Activated T-cell treated with anti-CD3 and anti-CD28 coated beads, Interleukin-2, amount 50 U/mL, for 4 hours (primary cell): ENCODE measurements at regions not wholly inside any gene's neighbourhood (a gene's known extent, or its start where the extent isn't known, plus 50 kb on each side); places are given as distances from the start of the nearest gene placed in this dataset.
"Not testable (repeated sequence)": the region's sequence is repeated elsewhere in the genome, so short reads cannot be mapped to it uniquely, and the experiment has no call there.

Source experiments
- ATAC-seq, 2 donors: fragments of 200-7000 bp; cut with Tn5 transposase; one replicate each; pipeline ENCODE4 v1.10.0; 2021
- DNase-seq: peaks from one replicate; pipeline ENCODE4 v3.0.0-alpha.2; 2020
- H3K27me3 Mint-ChIP-seq: one replicate; pipeline ENCODE4 v1.8.0; 2021; ENCODE audit warnings: low read depth, mixed read lengths
- H3K36me3 Mint-ChIP-seq: one replicate; pipeline ENCODE4 v1.8.0; 2022; ENCODE audit warnings: mixed read lengths; ENCODE audit not compliant: insufficient read depth
- H3K4me1 Mint-ChIP-seq: one replicate; pipeline ENCODE4 v1.8.0; 2021; ENCODE audit warnings: low read depth, mixed read lengths
- H3K4me3 Mint-ChIP-seq: one replicate; pipeline ENCODE4 v1.8.0; 2021; ENCODE audit warnings: mild to moderate bottlenecking, moderate library complexity, mixed read lengths
- H3K9me3 Mint-ChIP-seq: one replicate; pipeline ENCODE4 v1.8.0; 2021; ENCODE audit warnings: mixed read lengths

DNA sequence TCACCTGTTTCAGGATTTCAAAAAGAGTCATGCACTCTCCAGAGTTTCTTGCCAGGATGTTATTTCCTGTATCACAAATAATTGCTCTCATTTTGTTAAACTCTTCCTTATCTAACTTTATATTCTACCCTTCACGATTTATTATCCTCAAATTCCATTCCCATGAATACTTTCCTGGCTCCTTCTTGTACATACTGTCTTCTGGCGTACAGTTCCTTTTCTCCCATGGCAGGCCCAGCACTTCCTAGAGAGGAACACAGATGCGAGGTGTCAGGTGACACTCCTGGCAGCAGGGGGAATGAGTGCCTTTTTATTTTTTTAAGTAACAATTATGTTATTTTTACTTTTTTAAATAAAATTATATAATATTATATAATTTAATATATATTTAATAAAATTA is 411.9 kb downstream of the TFEC start:
- no peaks in the 10 kb centered on the region for H3K9me3 Mint-ChIP-seq
- DNase-seq: no peak
- H3K36me3 Mint-ChIP-seq: no peaks in the 10 kb centered on the region
- H3K4me3 Mint-ChIP-seq: no peak overlapping the region
- ATAC-seq: no peak
- no peaks in the 10 kb centered on the region for H3K27me3 Mint-ChIP-seq
- no peaks in the 10 kb centered on the region for H3K4me1 Mint-ChIP-seq

DNA sequence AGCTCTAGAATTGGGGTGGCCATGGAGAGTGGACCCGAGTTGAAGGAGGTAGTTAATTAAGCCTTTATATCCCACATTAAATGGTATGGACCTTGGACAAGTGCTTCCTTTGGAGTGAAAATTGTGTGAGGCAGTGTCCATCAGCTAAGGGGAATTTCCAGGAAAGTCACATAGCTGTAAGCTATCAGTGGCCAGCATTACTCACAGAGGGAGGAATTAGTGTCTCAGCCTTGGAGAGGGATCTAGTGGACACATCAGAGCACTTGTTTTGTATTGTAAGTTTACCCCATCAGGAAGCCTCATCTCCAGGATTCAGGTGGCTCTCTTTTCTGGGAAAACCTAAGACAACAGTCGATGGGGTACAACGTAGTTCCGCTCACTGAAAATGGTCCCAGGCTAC is 416.7 kb downstream of the TFEC start:
- no peaks in the 10 kb centered on the region for H3K36me3 Mint-ChIP-seq
- H3K27me3 Mint-ChIP-seq: no peaks in the 10 kb centered on the region
- ATAC-seq (no peak), DNase-seq (no peak)
- H3K9me3 Mint-ChIP-seq: no peaks in the 10 kb centered on the region
- H3K4me3 Mint-ChIP-seq: no peak overlapping the region
- H3K4me1 Mint-ChIP-seq: no peaks in the 10 kb centered on the region

DNA sequence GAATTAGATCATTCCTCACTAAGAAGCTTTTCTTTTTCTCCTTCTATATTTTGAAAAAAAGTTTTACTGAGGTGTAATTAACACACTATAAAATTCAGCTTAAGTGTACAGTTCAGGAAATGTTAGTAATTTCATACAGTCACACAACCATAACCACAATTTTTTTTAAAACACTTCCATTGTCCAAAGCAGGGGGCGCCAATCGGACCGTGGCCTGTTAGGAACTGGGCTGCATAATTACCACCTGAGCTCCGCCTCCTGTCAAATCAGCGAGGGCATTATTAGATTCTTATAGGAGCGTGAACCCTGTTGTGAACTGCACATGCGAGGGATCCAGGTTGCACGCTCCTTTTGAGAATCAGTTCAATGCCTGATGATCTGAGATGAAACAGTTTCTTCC is 427.1 kb downstream of the TFEC start:
- Mint-ChIP-seq H3K4me3 (no peak overlapping the region), H3K9me3 (no peaks in the 10 kb centered on the region), H3K36me3 (no peaks in the 10 kb centered on the region), H3K4me1 (no peaks in the 10 kb centered on the region), H3K27me3 (peaks cover 2% of the 10 kb centered on the region)
- DNase-seq (no peak), ATAC-seq (no peak)

GRCh38 chr7:115600207-115600606 is 430.4 kb downstream of the TFEC start:
- Mint-ChIP-seq H3K4me1 (no peaks in the 10 kb centered on the region), H3K27me3 (peaks cover 2% of the 10 kb centered on the region), H3K9me3 (peaks cover 10% of the 10 kb centered on the region), H3K36me3 (no peaks in the 10 kb centered on the region), H3K4me3 (no peak overlapping the region)
- ATAC-seq (no peak), DNase-seq (no peak)

DNA sequence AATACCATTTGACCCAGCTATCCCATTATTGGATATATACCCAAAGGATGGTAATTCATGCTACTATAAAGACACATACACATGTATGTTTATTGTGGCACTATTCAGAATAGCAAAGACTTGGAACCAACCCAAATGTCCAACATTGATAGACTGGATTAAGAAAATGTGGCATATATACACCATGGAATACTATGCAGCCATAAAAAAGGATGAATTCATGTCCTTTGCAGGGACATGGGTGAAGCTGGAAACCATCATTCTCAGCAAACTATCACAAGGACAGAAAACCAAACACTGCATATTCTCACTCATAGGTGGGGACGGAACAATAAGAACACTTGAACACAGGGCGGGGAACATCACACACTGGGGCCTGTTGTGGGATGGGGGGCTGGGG is 431.4 kb downstream of the TFEC start:
- peaks cover 16% of the 10 kb centered on the region for H3K9me3 Mint-ChIP-seq
- not testable (repeated sequence) for ATAC-seq, H3K27me3 Mint-ChIP-seq, H3K4me3 Mint-ChIP-seq, H3K4me1 Mint-ChIP-seq, H3K36me3 Mint-ChIP-seq, DNase-seq

- not testable (repeated sequence) for H3K36me3 Mint-ChIP-seq, ATAC-seq, DNase-seq, H3K4me1 Mint-ChIP-seq, H3K27me3 Mint-ChIP-seq, H3K4me3 Mint-ChIP-seq
- H3K9me3 Mint-ChIP-seq: peaks cover 16% of the 10 kb centered on the region
Measured at GRCh38 chr7:115597220-115597619, 433.3 kb downstream of the TFEC start.

DNA sequence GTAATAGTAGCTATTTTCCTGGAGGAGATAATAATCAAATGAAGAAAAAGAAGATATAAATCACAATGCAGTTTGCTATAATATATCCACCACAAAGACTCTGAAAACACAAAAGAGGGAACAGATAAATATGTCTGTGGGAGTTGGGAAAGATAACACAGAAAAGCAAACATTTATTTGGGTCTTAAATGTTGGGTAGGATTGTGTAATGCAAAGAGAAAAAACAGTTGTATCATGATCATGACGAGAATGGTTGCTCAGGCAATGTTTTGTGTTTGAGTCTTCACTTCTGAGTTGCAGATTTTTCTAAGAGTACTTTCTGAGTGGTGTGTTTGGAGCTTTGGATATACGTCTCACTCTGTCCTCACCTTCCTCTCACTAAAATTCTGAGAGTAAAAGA is 437.5 kb downstream of the TFEC start:
- H3K36me3 Mint-ChIP-seq: no peaks in the 10 kb centered on the region
- peaks cover 16% of the 10 kb centered on the region for H3K9me3 Mint-ChIP-seq
- no peaks in the 10 kb centered on the region for H3K27me3 Mint-ChIP-seq
- no peak for ATAC-seq
- H3K4me1 Mint-ChIP-seq: no peaks in the 10 kb centered on the region
- no peak overlapping the region for H3K4me3 Mint-ChIP-seq
- DNase-seq: no peak

- ATAC-seq (no peak), DNase-seq (no peak)
- Mint-ChIP-seq H3K4me3 (no peak overlapping the region), H3K36me3 (no peaks in the 10 kb centered on the region), H3K27me3 (no peaks in the 10 kb centered on the region), H3K9me3 (no peaks in the 10 kb centered on the region), H3K4me1 (no peaks in the 10 kb centered on the region)
Measured at GRCh38 chr7:115585015-115585718, 445.4 kb downstream of the TFEC start.

- no peaks in the 10 kb centered on the region for H3K9me3 Mint-ChIP-seq
Measured at GRCh38 chr7:115582956-115583355, 447.6 kb downstream of the TFEC start.

GRCh38 chr7:115578576-115578975 is 452.0 kb downstream of the TFEC start:
- DNase-seq: no peak
- H3K9me3 Mint-ChIP-seq: no peaks in the 10 kb centered on the region
- no peak for ATAC-seq
- H3K27me3 Mint-ChIP-seq: peaks cover 2% of the 10 kb centered on the region
- H3K36me3 Mint-ChIP-seq: no peaks in the 10 kb centered on the region
- no peak overlapping the region for H3K4me3 Mint-ChIP-seq
- H3K4me1 Mint-ChIP-seq: no peaks in the 10 kb centered on the region

More at GRCh38 chr7:115582956-115583355, 447.6 kb downstream of the TFEC start:
- H3K27me3 Mint-ChIP-seq: no peaks in the 10 kb centered on the region
- ATAC-seq (no peak), DNase-seq (no peak)
- no peak overlapping the region for H3K4me3 Mint-ChIP-seq
- no peaks in the 10 kb centered on the region for H3K4me1 Mint-ChIP-seq
- no peaks in the 10 kb centered on the region for H3K36me3 Mint-ChIP-seq

- Mint-ChIP-seq H3K36me3 (no peaks in the 10 kb centered on the region), H3K4me1 (no peaks in the 10 kb centered on the region), H3K27me3 (peaks cover 2% of the 10 kb centered on the region), H3K9me3 (no peaks in the 10 kb centered on the region), H3K4me3 (no peak overlapping the region)
- DNase-seq (no peak), ATAC-seq (no peak)
Measured at GRCh38 chr7:115574681-115575291, 455.8 kb downstream of the TFEC start.

DNA sequence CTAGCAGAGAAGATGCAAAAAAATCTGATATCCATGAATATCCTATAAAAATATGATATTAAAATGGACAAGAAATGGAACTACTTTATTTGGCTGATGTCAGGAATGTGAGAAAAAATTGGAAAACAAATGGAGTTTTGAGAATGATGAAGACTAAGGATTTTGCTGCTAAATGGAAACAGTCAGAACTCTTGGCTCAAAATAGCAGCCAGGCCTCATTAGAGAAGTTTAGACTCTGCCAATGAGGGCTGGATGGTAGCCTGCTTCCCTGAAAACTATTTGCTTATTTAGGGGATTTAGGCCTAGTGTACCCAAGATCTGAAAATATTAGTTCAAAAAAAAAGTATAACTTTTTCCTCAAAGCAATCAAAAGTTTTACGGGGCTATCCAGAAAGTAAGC is 458.5 kb downstream of the TFEC start:
- Mint-ChIP-seq H3K4me1 (no peaks in the 10 kb centered on the region), H3K4me3 (no peak overlapping the region), H3K9me3 (no peaks in the 10 kb centered on the region), H3K36me3 (no peaks in the 10 kb centered on the region), H3K27me3 (peaks cover 2% of the 10 kb centered on the region)
- no peak for DNase-seq
- no peak for ATAC-seq

DNA sequence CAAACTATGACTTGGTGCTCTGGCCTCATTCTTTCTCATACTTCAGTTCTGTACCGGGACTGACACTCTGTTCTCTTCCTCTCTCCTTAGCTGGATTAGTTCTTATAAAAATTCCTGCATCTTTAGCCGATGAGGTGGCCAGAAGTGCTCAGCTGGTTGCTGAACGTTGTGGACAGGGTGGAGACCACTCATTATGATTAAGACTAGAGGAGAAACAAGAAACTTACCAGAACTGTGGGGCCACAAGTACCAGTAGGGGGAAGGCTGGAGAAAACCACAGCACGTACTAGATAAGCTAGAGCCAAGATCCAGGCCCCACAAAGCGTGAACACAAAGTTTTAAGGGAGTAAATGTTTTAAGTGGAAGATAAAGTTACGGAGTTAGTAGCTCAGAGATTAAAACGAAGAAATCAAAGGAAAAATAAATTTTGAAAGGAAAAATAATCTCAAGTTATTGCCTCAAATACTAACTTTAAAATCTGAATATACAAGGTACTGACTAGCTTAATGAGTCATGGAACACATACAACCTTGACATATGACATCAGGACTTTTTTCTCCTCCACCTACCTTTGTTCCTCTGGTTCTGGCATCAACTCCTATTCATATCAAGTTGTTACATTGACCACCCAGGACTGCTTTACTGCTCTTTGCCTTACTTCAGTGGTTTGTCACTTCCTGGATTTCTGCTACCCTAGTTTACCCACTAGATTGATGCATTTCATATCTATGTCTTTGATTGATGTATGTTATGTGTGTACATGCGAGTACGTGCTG is 469.0 kb downstream of the TFEC start:
- no peaks in the 10 kb centered on the region for H3K36me3 Mint-ChIP-seq
- no peak overlapping the region for H3K4me3 Mint-ChIP-seq
- H3K9me3 Mint-ChIP-seq: no peaks in the 10 kb centered on the region
- DNase-seq (no peak), ATAC-seq (no peak)
- H3K27me3 Mint-ChIP-seq: no peaks in the 10 kb centered on the region
- no peaks in the 10 kb centered on the region for H3K4me1 Mint-ChIP-seq

GRCh38 chr7:115559877-115560276 is 470.7 kb downstream of the TFEC start:
- DNase-seq (no peak), ATAC-seq (no peak)
- Mint-ChIP-seq H3K4me3 (no peak overlapping the region), H3K27me3 (no peaks in the 10 kb centered on the region), H3K36me3 (no peaks in the 10 kb centered on the region), H3K9me3 (no peaks in the 10 kb centered on the region), H3K4me1 (no peaks in the 10 kb centered on the region)

DNA sequence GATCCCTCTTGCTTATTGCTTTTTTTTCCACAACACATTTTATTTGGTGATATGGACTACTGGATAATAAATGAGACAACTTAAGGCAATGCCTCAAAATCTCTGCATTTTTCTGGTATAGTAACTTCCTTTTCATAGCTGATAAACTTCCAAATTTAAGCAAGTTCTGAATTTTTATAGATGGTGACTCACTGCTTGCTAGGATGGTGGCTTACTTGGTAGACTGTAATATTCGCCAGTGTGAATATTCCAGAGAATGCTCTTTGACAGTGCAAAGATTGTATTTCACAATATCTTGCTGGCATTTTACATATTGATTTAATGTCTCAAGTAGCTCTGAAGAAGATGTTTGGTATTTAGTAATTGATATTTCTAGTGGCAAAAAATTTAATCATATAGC is 472.4 kb downstream of the TFEC start:
- Mint-ChIP-seq H3K36me3 (no peaks in the 10 kb centered on the region), H3K27me3 (no peaks in the 10 kb centered on the region), H3K4me3 (no peak overlapping the region), H3K9me3 (no peaks in the 10 kb centered on the region), H3K4me1 (no peaks in the 10 kb centered on the region)
- ATAC-seq (no peak), DNase-seq (no peak)
